Stomach (tissue), 8 donors: ENCODE measurements at regions not wholly inside any gene's neighbourhood (a gene's known extent, or its start where the extent isn't known, plus 50 kb on each side); places are given as distances from the start of the nearest gene placed in this dataset.

ENCODE experiments used
- DNase-seq, 2 donors: peaks; one replicate each; pipeline versions ENCODE4 v3.0.0 to v3.0.0-alpha.2; 2013 to 2019
- H3K27ac ChIP-seq, 5 donors: fragments of 200-600 bp in 4 of 5; sonication (generic) in 4 of 5; one replicate each; pipeline ENCODE4 v1.5.1; 2013 to 2019; ENCODE audit warnings: mild to moderate bottlenecking in 1 of 5, moderate library complexity in 1 of 5
- H3K27me3 ChIP-seq, 3 donors: fragments of 200-600 bp; sonication (generic); one replicate each; pipeline ENCODE4 v1.5.1; 2017 to 2019; ENCODE audit warnings: mixed run types in 1 of 3
- H3K36me3 ChIP-seq, 4 donors: fragments of 200-600 bp; sonication (generic); 1 replicate in 3 of 4; 2 replicates in 1 of 4; pipeline ENCODE4 v1.5.1; 2016 to 2019
- H3K4me1 ChIP-seq, 4 donors: fragments of 200-600 bp; sonication (generic); one replicate each; pipeline ENCODE4 v1.5.1; 2016 to 2019
- H3K4me3 ChIP-seq, 4 donors: fragments of 200-600 bp; sonication (generic) in 3 of 4; one replicate each; pipeline ENCODE4 v1.5.1; 2016 to 2019; ENCODE audit warnings: mild to moderate bottlenecking in 1 of 4
- H3K9me3 ChIP-seq, 4 donors: fragments of 200-600 bp; sonication (generic); one replicate each; pipeline ENCODE4 v1.5.1; 2016 to 2019
- CTCF ChIP-seq, 7 experiments: fragments of 450-650 bp in 4 of 7; fragments of 200-600 bp in 3 of 7; sonication (generic) in 3 of 7; IDR thresholded peaks; one replicate each; pipeline ENCODE4 v1.5.1; 2016 to 2019; ENCODE audit warnings: antibody characterized with exemption in 7 of 7, control low read depth in 2 of 7, mild to moderate bottlenecking in 1 of 7
- EP300 ChIP-seq: sonication (generic); formaldehyde crosslinking; IDR thresholded peaks from one replicate; pipeline ENCODE4 v1.6.1; 2017; ENCODE audit warnings: antibody characterized with exemption
- POLR2A ChIP-seq, 4 donors: fragments of 450-650 bp; IDR thresholded peaks; one replicate each; pipeline ENCODE4 v1.6.1; 2016; ENCODE audit warnings: antibody characterized with exemption in 4 of 4, control low read depth in 2 of 4, mild to moderate bottlenecking in 1 of 4, moderate library complexity in 1 of 4
- POLR2AphosphoS5 ChIP-seq, 3 donors: sonication (generic); formaldehyde crosslinking; IDR thresholded peaks; one replicate each; pipeline ENCODE4 v1.6.1; 2016; ENCODE audit warnings: antibody characterized with exemption in 3 of 3
- WGBS, 5 donors: extraction: QIAGEN DNeasy Blood & Tissue Kit in 3 of 5; methylation state at CpG; one replicate each; pipeline versions ENCODE4 v1.1.5 to v1.1.7; 2013 to 2018; 5-methylcytosine and 5-hydroxymethylcytosine counted together
- intact Hi-C: fragments of 100-400 bp; cut with DNase I; formaldehyde crosslinking; loops from one replicate; pipeline ENCODE4 v1.15.1; 2023; ENCODE audit warnings: low total_unique reads
- donor health status: healthy with polysubstance abuse.
- donor health status: Bipolar disorder and iron deficiency.
- donor health status: healthy.

GRCh38 chr9:106626936-106627335, 236.0 kb upstream of the ZNF462 start:
- intact Hi-C loops = no loop called here
- Histone ChIP-seq H3K4me1 (no peaks in the 10 kb centered on the region), H3K27me3 (no peaks in the 10 kb centered on the region), H3K27ac (no peak overlapping the region), H3K36me3 (no peaks in the 10 kb centered on the region), H3K4me3 (no peak overlapping the region), H3K9me3 (no peaks in the 10 kb centered on the region)
- 64 to 79% (median 65%) methylated on average over 6 of the region's 6 CpGs for WGBS, 5 donors
- TF ChIP-seq EP300 (no peak), POLR2A (IDR thresholded peaks at IDR 0.05) (no peak), CTCF (IDR thresholded peaks at IDR 0.05) (no peak), POLR2AphosphoS5 (IDR thresholded peaks at IDR 0.05) (no peak)
- no peak for DNase-seq

- WGBS, 5 donors = 55 to 66% (median 58%) methylated on average over 3 of the region's 3 CpGs
- intact Hi-C loops = no loop called here
- no peak for DNase-seq
- Histone ChIP-seq H3K4me1 (no peaks in the 10 kb centered on the region), H3K36me3 (no peaks in the 10 kb centered on the region), H3K27me3 (no peaks in the 10 kb centered on the region), H3K27ac (no peak overlapping the region), H3K9me3 (no peaks in the 10 kb centered on the region), H3K4me3 (no peak overlapping the region)
- TF ChIP-seq CTCF (IDR thresholded peaks at IDR 0.05) (no peak), POLR2AphosphoS5 (IDR thresholded peaks at IDR 0.05) (no peak), POLR2A (IDR thresholded peaks at IDR 0.05) (no peak), EP300 (no peak)
Observed at GRCh38 chr9:106632621-106633020, 230.3 kb upstream of the ZNF462 start.

DNA sequence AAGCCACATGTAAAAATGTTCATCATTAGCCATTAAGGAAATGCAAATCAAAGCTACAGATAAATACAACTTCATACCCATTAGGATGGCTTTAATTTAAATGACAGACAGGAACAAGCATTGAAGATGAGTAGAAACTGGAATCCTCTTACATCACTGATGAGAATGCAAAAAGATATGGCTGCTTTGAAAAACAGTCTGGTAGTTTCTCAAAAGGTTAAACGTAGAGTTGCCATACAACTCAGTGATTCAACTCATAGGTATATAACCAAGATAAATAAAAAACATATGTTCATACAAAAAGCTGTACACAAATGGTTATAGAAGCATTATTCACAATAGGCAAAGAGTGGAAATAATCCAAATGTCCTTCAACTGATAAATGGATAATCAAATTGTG, 228.8 kb upstream of the ZNF462 start:
- intact Hi-C loops = no loop called here
- no peaks in the 10 kb centered on the region for H3K27me3 ChIP-seq
- no peaks in the 10 kb centered on the region for H3K36me3 ChIP-seq
- H3K4me1 ChIP-seq = no peaks in the 10 kb centered on the region
- WGBS, 5 donors = 55 to 76% (median 62%) methylated on average over 1 of the region's 1 CpG
- H3K27ac ChIP-seq = no peak overlapping the region
- DNase-seq = no peak
- H3K4me3 ChIP-seq = no peak overlapping the region
- TF ChIP-seq POLR2AphosphoS5 (IDR thresholded peaks at IDR 0.05) = no peak
- TF ChIP-seq EP300 = no peak
- no peak for TF ChIP-seq CTCF (IDR thresholded peaks at IDR 0.05)
- no peak for TF ChIP-seq POLR2A (IDR thresholded peaks at IDR 0.05)
- H3K9me3 ChIP-seq = no peaks in the 10 kb centered on the region

GRCh38 chr9:106634641-106635040, 228.3 kb upstream of the ZNF462 start:
- no peaks in the 10 kb centered on the region for H3K36me3 ChIP-seq
- H3K4me1 ChIP-seq = no peaks in the 10 kb centered on the region
- no peak overlapping the region for H3K27ac ChIP-seq
- no peak for DNase-seq
- no peak for TF ChIP-seq EP300
- no peak for TF ChIP-seq POLR2AphosphoS5 (IDR thresholded peaks at IDR 0.05)
- TF ChIP-seq POLR2A (IDR thresholded peaks at IDR 0.05) = no peak
- TF ChIP-seq CTCF (IDR thresholded peaks at IDR 0.05) = no peak
- intact Hi-C loops = no loop called here
- no peaks in the 10 kb centered on the region for H3K27me3 ChIP-seq
- H3K4me3 ChIP-seq = no peak overlapping the region
- no peaks in the 10 kb centered on the region for H3K9me3 ChIP-seq

DNA sequence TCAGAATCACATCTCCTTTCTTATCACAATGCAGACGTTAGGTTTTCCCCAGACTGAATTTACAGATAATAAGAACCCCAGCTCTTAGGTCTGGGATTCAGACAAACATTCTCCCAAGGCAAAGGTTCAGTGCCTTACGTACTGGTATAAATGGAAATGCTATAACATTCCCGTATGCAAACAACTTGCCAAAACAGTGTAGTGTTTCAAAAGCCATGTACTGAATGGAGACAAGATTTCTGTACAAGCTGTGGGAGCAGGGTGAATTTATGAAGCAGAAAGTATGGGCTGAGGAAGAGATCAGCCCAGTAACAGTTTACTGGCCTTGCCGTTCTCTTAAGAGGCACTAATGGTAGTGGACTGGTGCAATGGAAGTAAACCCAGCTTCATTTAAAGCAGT, 225.5 kb upstream of the ZNF462 start:
- WGBS, 5 donors = 48 to 63% (median 61%) methylated on average over 4 of the region's 4 CpGs
- Histone ChIP-seq H3K27ac (no peak overlapping the region), H3K9me3 (no peaks in the 10 kb centered on the region), H3K27me3 (no peaks in the 10 kb centered on the region), H3K4me3 (no peak overlapping the region), H3K4me1 (no peaks in the 10 kb centered on the region), H3K36me3 (no peaks in the 10 kb centered on the region)
- peak in 1 of 2 donors; percentile 53 for DNase-seq
- TF ChIP-seq POLR2A (IDR thresholded peaks at IDR 0.05) = no peak
- no peak for TF ChIP-seq POLR2AphosphoS5 (IDR thresholded peaks at IDR 0.05)
- TF ChIP-seq EP300 = no peak
- TF ChIP-seq CTCF (IDR thresholded peaks at IDR 0.05) = no peak
- intact Hi-C loops = no loop called here
